HG02884 (cell line): ENCODE measurements at regions not wholly inside any gene's neighbourhood (a gene's known extent, or its start where the extent isn't known, plus 50 kb on each side); places are given as distances from the start of the nearest gene placed in this dataset.

Source experiments
- ATAC-seq: cut with Tn5 transposase; IDR thresholded peaks from one replicate; pipeline ENCODE4 v1.9.1; 2021; ENCODE audit warnings: mild to moderate bottlenecking, moderate library complexity; ENCODE audit not compliant: unreplicated experiment

DNA sequence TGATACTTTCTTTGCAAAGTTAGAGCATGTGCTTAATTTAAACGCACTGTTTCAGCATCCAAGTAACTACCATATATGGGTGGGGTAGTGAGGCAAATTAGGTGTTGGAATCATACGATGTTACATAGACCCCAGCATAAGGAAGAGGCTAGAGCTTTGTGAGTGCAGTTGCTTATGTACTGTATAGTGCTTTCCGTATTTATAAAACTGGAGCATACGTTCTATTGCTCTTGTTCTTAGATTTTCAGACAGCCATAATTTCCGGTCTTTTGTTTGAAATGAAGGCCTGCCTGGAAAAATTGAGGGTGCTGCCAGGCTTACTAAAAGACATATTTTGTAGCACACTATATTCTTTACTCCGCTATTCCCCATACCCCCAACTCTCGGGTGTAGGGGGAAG is 335.7 kb downstream of the FOXG1 start:
- ATAC-seq: no peak

- no peak for ATAC-seq
These were observed 336.4 kb downstream of the FOXG1 start for GRCh38 chr14:29102996-29103395.

DNA sequence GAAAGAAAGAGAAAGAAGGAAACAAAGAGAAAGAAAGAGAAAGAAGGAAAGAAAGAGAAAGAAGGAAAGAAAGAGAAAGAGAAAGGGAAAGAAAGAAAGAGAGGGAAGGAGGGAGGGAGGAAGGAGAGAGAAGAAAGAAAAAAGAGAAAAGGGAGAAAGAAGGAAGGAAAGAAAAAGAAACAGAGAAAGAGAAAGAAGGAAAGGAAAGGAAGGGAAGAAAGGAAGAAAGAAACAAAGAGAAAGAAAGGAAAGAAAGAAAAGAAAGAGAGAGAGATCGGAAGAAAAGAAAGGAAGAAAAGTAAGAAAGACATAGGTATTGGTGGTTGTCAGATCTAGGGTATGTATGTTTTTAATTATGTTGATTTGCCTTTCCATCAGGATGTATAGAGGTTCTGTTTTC is 342.3 kb downstream of the FOXG1 start:
- ATAC-seq: no peak

- no peak for ATAC-seq
These were observed 343.0 kb downstream of the FOXG1 start for GRCh38 chr14:29109589-29109988.

- ATAC-seq: no peak
These were observed 345.0 kb downstream of the FOXG1 start for GRCh38 chr14:29111554-29111953.

- ATAC-seq: no peak
These were observed 356.4 kb downstream of the FOXG1 start for GRCh38 chr14:29123017-29123416.

- ATAC-seq: no peak
These were observed 359.8 kb downstream of the FOXG1 start for GRCh38 chr14:29126361-29126760.

DNA sequence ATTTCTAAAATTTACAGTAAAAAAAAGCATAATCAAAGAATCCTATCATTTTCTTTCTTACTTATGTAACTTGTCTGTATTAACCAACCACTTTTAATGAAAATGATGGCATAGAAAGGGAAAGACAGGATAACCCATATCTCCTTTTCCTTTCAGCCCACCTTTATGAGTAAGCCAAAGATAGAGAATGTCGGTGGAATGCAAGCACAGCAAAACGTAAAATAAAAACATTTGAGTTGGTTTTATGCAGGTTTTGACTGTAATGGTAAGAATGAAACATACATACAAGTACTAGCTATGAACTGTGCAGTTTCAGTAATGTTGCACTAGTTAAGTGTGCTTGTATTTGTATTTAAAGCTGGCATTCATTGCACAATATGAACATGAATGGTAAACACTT is 360.3 kb downstream of the FOXG1 start:
- ATAC-seq: no peak

DNA sequence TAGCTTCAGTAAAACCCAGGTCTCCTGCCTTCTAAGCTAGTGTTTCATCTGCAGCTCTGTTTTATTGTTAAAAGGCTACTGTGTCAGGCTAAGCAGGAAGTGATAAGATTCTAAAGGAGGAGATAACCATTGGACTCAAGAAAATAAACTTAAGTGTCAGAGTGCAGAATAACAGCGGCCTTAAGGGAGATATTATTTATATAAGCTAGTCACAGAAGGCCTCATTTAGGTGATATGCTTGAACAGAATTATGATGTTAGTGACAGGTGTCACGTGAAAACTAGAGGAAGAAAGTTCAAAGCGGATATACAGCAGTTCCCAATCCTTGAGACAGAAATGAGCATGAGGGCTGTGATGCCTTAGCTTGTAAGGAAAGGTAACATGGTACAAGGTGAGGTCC is 373.4 kb downstream of the FOXG1 start:
- ATAC-seq: no peak

- ATAC-seq: no peak
These were observed 378.0 kb downstream of the FOXG1 start for GRCh38 chr14:29144621-29145020.

GRCh38 chr14:29148221-29148620 is 381.6 kb downstream of the FOXG1 start:
- no peak for ATAC-seq

DNA sequence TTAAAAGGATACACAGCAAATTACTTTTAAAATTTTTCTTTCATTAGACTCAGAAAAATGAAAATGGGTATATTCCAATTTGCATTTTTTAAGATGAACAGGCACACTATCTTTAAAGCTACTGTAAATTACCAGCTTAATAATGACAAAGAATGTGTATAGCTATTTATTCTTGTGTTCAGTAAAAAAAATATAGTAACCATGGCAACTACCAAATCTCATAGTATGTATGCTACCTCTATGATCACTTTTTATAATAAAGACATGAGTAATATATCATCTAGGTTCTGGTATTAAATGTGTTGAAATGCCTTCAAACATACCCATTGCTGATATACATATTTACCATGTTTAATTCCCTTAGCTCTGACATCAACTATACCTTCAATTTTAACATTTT is 383.2 kb downstream of the FOXG1 start:
- no peak for ATAC-seq

DNA sequence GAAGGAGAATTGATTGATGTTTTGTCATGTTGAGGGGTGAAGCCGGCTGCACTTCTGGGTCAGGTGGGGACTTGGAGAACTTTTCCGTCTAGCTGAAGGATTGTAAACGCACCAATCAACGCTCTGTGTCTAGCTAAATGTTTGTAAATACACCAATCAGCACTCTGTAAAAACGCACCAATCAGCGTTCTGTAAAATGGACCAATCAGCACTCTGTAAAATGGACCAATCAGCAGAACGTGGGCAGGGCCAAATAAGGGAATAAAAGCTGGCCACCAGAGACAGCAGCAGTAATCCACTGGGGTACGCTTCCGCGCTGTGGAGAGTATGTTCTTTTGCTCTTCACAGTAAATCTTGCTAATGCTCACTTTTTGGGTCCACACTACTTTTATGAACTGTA is 384.1 kb downstream of the FOXG1 start:
- ATAC-seq: no peak

GRCh38 chr14:29156096-29156495 is 389.5 kb downstream of the FOXG1 start:
- no peak for ATAC-seq

DNA sequence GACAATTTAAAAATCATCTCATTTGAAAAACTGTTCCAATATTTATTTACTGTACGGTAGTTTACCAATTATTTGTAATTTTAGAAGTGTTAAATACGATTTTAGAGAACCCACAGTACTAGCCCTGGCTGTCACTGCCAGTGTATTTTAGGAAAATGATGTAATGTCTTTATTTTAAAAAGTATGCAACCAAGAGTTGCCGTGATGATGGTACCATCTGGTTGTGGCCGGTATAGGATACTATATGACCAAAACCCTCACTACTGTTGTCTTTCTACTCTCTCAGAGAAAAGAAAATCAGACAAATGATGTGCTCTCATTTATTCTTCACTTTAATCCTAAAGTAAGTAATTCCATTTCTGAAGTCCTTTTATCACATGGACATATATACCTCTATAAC is 395.0 kb downstream of the FOXG1 start:
- no peak for ATAC-seq

DNA sequence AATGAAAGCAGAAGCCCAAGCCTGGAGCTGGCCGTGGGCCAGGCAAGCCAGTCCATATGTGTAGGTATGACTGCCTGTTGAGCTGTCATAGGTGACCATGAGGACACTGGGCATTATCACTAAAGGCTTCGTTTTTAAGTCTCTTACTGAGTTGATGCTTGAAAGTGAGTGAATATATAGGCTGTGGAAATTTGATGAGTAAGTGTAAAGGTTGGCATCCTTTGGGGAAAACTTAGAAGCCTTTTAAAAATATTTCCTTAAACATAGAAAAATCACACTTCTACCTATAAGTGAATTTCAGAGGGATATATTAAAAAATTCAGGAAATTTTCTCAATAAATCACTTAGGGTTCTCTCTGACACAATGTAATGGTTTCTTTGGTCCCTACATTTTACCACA is 396.5 kb downstream of the FOXG1 start:
- no peak for ATAC-seq

GRCh38 chr14:29165431-29165830 is 398.8 kb downstream of the FOXG1 start:
- ATAC-seq: no peak

DNA sequence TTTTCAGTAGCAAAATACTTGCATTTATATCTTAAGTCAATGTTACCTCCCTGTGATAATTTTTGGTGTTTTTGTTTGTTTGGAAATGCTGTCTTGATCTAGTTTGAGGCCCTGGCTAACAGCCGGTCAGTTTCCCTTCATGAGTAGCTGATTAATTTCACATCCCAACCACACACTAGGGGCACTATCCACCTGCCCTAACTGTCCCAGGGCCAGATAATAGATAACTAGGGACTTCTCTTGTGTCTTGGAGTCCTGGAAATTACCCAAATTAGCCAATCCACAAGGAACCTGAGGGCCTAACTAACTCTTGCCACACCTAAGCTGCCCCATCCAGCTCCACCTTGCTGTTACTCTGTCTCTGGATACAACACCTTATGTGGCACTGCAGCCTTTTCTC is 399.9 kb downstream of the FOXG1 start:
- no peak for ATAC-seq

- no peak for ATAC-seq
These were observed 401.6 kb downstream of the FOXG1 start for GRCh38 chr14:29168149-29168548.

DNA sequence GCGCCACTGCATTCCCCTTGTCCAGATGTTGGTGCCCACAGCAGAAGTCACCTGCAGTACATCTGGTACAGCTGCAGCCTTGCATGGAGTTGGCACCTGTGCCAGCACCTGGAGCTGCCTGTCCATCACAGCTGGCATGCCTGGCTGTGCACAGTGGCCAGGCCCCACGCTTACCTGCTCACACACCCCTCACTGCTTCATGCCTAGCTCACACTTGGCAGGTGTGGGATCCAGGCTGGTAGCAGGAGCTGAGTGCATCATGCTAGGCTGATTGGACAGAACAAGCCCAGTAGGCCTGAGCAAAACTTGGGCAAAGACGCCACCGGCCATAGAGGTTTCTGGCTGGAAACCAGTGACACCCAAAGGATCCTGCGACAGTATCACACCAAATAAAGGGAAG is 402.8 kb downstream of the FOXG1 start:
- no peak for ATAC-seq

GRCh38 chr14:29175706-29176105 is 409.1 kb downstream of the FOXG1 start:
- no peak for ATAC-seq

DNA sequence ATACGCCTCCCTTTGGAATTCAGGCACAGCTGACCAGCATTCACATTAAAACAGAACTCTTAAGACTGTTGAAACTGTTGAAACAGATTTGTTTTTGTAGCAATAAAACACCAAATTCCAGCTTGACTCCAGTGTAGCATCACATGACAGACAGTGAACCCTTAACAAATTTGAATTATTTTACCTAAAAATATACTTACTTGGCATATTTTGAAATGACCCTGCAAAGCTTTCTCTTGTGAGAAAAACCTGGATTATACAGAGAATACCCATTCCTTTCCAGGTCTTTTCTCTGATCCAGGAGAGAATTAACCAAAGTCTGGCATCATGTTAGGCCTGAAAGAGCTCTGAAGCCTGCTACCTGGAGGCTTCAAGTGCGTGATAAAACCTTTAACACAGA is 410.3 kb downstream of the FOXG1 start:
- no peak for ATAC-seq

GRCh38 chr14:29178971-29179370 is 412.4 kb downstream of the FOXG1 start:
- ATAC-seq: no peak

DNA sequence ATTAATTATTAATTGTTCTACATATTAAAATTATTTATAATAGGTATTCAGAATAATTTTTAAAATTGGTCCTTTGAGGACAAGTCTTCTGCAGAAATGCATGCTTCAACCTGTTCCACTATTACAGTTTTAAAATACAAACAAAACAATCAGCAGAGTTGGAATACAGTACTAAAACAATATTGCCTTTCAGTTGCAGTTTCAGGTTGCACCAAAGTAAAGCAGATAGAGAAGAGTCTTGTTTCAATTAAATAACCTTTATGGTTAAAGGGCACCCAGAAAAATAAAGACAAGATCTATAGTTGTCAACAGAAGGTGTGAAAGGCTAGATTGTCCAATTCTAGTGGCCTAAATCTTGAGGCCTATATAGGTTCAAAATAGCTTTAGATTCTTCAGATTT is 424.5 kb downstream of the FOXG1 start:
- ATAC-seq: no peak
